ENCODE measurements at regions not wholly inside any gene's neighbourhood (a gene's known extent, or its start where the extent isn't known, plus 50 kb on each side); places are given as distances from the start of the nearest gene placed in this dataset.

DNA sequence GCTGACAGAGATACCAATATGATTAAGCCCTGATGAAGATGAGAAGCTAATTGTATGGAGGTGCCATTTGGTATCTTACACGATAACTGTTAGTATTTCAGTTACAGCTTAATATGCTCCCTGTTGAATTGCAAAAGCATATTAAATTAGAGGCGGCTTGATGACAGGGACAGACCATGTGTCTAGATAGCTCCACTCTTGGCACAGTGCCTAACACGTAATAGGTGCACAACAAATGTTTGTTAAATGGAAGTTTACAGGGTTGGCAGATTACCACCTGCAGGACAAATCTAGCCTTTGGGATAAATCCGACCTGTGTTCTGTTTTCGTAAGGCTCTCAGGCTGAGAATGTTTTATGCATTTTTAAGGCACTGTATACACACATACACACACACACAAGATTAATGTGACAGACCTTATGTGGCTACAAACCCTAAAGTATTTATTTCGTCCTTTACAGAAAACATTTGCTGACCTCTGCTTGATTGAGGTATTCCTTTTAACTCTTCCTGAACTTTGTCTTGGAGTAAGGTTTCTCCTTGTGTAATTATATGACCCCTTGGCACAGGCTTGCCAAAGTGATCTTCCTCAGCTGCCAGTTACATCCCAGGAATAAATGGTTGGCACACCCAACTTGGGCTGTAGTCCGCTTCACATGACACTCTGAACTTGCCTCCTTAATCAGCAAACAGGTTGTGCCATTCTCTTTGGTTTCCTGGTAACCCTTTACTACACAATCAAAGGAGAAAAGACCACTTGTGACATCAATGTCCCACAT is 348.9 kb downstream of the HRH4 start:
- no peak overlapping the region for H2BK12ac ChIP-seq (ENCODE audit: low read depth, low read length)
- no peak overlapping the region for H4K5ac ChIP-seq (ENCODE audit: insufficient read length, low read depth, low read length)
- H4K91ac ChIP-seq (replicated peaks; ENCODE audit: insufficient read length, low read length): no peak overlapping the region
- H3K23ac ChIP-seq (ENCODE audit: insufficient read length): no peak overlapping the region
- no peak overlapping the region for H2AK5ac ChIP-seq (ENCODE audit: low read depth, low read length)
- no peaks in the 10 kb centered on the region for H4K20me1 ChIP-seq (replicated peaks in 1 of 2; ENCODE audit: control insufficient read depth in 1 of 2, insufficient read depth in 2 of 2, low read length in 2 of 2)
- no peaks in the 10 kb centered on the region for H3K79me2 ChIP-seq (ENCODE audit: control insufficient read depth in 1 of 2, insufficient read depth in 2 of 2, low read length in 2 of 2)
- no peaks in the 10 kb centered on the region for H3K36me3 ChIP-seq (ENCODE audit: control insufficient read depth in 2 of 4, insufficient read depth in 4 of 4, low read length in 3 of 4)
- WGBS, 2 experiments (ENCODE audit: extremely low coverage in 1 of 2, insufficient coverage in 1 of 2, insufficient read length in 1 of 2, insufficient replicate concordance in 2 of 2, low coverage in 1 of 2, low lambda C conversion rate in 2 of 2, missing lambda C conversion rate in 1 of 2): 91% methylated on average over 7 of the region's 7 CpGs; no CpG with 5 or more reads in 1 of the 2 experiments
- H3K18ac ChIP-seq (ENCODE audit: extremely low read depth, low read length): no peak overlapping the region
- H3K4me3 ChIP-seq (ENCODE audit: extremely low read depth in 1 of 4, insufficient read depth in 2 of 4, low read depth in 3 of 4, low read length in 4 of 4): no peak overlapping the region
- H3K14ac ChIP-seq (ENCODE audit: insufficient read length): no peak overlapping the region
- H3K23me2 ChIP-seq (ENCODE audit: low read depth, low read length): no peaks in the 10 kb centered on the region
- peaks cover 0 to 4% (median 2%) of the 10 kb centered on the region in 4 experiments; a peak in 3 of 7 replicates for H3K4me1 ChIP-seq (replicated peaks in 1 of 4; ENCODE audit: control insufficient read depth in 3 of 4, insufficient read depth in 4 of 4, low read length in 3 of 4)
- no peak overlapping the region for H3K27ac ChIP-seq (ENCODE audit: low read depth, low read length)
- H2BK5ac ChIP-seq (ENCODE audit: low read depth, low read length): no peak overlapping the region
- no peak overlapping the region for H3K9ac ChIP-seq (replicated peaks in 1 of 4; ENCODE audit: extremely low read depth in 1 of 4, low read depth in 3 of 4, low read length in 3 of 4)
- no peak overlapping the region for H2BK20ac ChIP-seq (ENCODE audit: low read length)
- no peaks in the 10 kb centered on the region for H3K27me3 ChIP-seq (replicated peaks in 1 of 4; ENCODE audit: control insufficient read depth in 3 of 4, extremely low read depth in 1 of 4, insufficient read depth in 3 of 4, low read length in 3 of 4)
- no peak overlapping the region for H4K8ac ChIP-seq (ENCODE audit: extremely low read depth, insufficient read depth, low read length)
- POLR2A ChIA-PET (ENCODE audit: partially characterized antibody): no interaction called here
- 0 out of 4 replicates have a peak, but pooled peaks cover 0 to 2% of the 10 kb centered on the region in 2 experiments for H3K9me3 ChIP-seq (ENCODE audit: insufficient read depth in 2 of 2, low read depth in 1 of 2, low read length in 1 of 2)
- DNase-seq (ENCODE audit: low read depth in 1 of 2, low spot score in 2 of 2): no peak
- H2BK15ac ChIP-seq (ENCODE audit: low read length): no peak overlapping the region
- H2BK120ac ChIP-seq (replicated peaks; ENCODE audit: low read depth, low read length): no peak overlapping the region
- no peak overlapping the region for H3K4me2 ChIP-seq (ENCODE audit: insufficient read depth in 1 of 2, low read depth in 2 of 2, low read length in 2 of 2)
- FAIRE-seq: no peak
- H3K4ac ChIP-seq (replicated peaks; ENCODE audit: insufficient read length, low read depth, low read length): no peak overlapping the region
- no peaks in the 10 kb centered on the region for H3K79me1 ChIP-seq (ENCODE audit: low read depth, low read length)
- no peak overlapping the region for H2AFZ ChIP-seq (ENCODE audit: low read length)
- H3K56ac ChIP-seq (replicated peaks; ENCODE audit: insufficient read length, low read depth, low read length): no peak overlapping the region
- CTCF ChIA-PET (ENCODE audit: partially characterized antibody): interaction anchor here (0.8 to 1.4 kb wide), 2 partner anchors 9 to 14 kb away, joined by 3 read pairs; no protein-coding TSS in a partner anchor
- TF ChIP-seq ASH2L (IDR thresholded peaks at IDR 0.05; ENCODE audit: low read length): no peak
- TF ChIP-seq CBX8 (IDR thresholded peaks at IDR 0.05; ENCODE audit: borderline replicate concordance, low read depth, low read length): no peak
- no peak for TF ChIP-seq YY1 (IDR thresholded peaks at IDR 0.05; ENCODE audit: low read depth, low read length)
- TF ChIP-seq, protein P1, sequence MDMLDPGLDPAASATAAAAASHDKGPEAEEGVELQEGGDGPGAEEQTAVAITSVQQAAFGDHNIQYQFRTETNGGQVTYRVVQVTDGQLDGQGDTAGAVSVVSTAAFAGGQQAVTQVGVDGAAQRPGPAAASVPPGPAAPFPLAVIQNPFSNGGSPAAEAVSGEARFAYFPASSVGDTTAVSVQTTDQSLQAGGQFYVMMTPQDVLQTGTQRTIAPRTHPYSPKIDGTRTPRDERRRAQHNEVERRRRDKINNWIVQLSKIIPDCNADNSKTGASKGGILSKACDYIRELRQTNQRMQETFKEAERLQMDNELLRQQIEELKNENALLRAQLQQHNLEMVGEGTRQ (IDR thresholded peaks at IDR 0.05; ENCODE audit: low read length): no peak
- TF ChIP-seq EP300 (IDR thresholded peaks at IDR 0.05; ENCODE audit: borderline replicate concordance in 1 of 2, low read depth in 2 of 2, low read length in 2 of 2): no peak
- TF ChIP-seq SP1 (IDR thresholded peaks at IDR 0.05; ENCODE audit: low read depth, low read length): no peak
- TF ChIP-seq TBP (IDR thresholded peaks at IDR 0.05; ENCODE audit: low read depth, low read length): no peak
- no peak for TF ChIP-seq FOSL1 (IDR thresholded peaks at IDR 0.05; ENCODE audit: insufficient read depth, low read depth, low read length)
- no peak for TF ChIP-seq BACH1 (IDR thresholded peaks at IDR 0.05; ENCODE audit: low read length)
- no peak for TF ChIP-seq RBBP5 (IDR thresholded peaks at IDR 0.05; ENCODE audit: borderline replicate concordance, low read depth, low read length)
- no peak for TF ChIP-seq TAF1 (IDR thresholded peaks at IDR 0.05; ENCODE audit: low read depth, low read length)
- TF ChIP-seq POU5F1 (IDR thresholded peaks at IDR 0.05; ENCODE audit: low read depth, low read length): no peak
